GM19025 (cell line): ENCODE measurements at regions not wholly inside any gene's neighbourhood (a gene's known extent, or its start where the extent isn't known, plus 50 kb on each side); places are given as distances from the start of the nearest gene placed in this dataset.
"Not testable (repeated sequence)": the region's sequence is repeated elsewhere in the genome, so short reads cannot be mapped to it uniquely, and the experiment has no call there.

Source experiments
- ATAC-seq: cut with Tn5 transposase; IDR thresholded peaks from one replicate; pipeline ENCODE4 v1.9.1; 2021; ENCODE audit warnings: mild to moderate bottlenecking, low read depth, moderate library complexity; ENCODE audit not compliant: unreplicated experiment

- no peak for ATAC-seq
These were observed 93.9 kb upstream of the NEK6 start for GRCh38 chr9:124163760-124164255.

- ATAC-seq: no peak
These were observed 92.9 kb upstream of the NEK6 start for GRCh38 chr9:124164811-124165210.

- ATAC-seq: no peak
These were observed 83.3 kb upstream of the NEK6 start for GRCh38 chr9:124174433-124174832.

GRCh38 chr9:124177522-124177921 lies 80.2 kb upstream of the NEK6 start:
- not testable (repeated sequence) for ATAC-seq

- no peak for ATAC-seq
These were observed 78.3 kb upstream of the NEK6 start for GRCh38 chr9:124179196-124180071.

GRCh38 chr9:124180557-124180956 lies 77.2 kb upstream of the NEK6 start:
- ATAC-seq: no peak

- no peak for ATAC-seq
These were observed 75.0 kb upstream of the NEK6 start for GRCh38 chr9:124182741-124183140.

- ATAC-seq: no peak
These were observed 74.0 kb upstream of the NEK6 start for GRCh38 chr9:124183772-124184171.

GRCh38 chr9:124185413-124185812 lies 72.3 kb upstream of the NEK6 start:
- ATAC-seq: no peak

- no peak for ATAC-seq
These were observed 70.4 kb upstream of the NEK6 start for GRCh38 chr9:124187311-124187710.

GRCh38 chr9:124188331-124189110 lies 69.2 kb upstream of the NEK6 start:
- ATAC-seq: no peak

GRCh38 chr9:124190761-124191160 lies 67.0 kb upstream of the NEK6 start:
- ATAC-seq: no peak

- ATAC-seq: no peak
These were observed 65.9 kb upstream of the NEK6 start for GRCh38 chr9:124191691-124192395.

GRCh38 chr9:124196814-124197176 lies 61.0 kb upstream of the NEK6 start:
- no peak for ATAC-seq

GRCh38 chr9:124197177-124198095 lies 60.3 kb upstream of the NEK6 start:
- ATAC-seq: peak; percentile 56

- no peak for ATAC-seq
These were observed 59.4 kb upstream of the NEK6 start for GRCh38 chr9:124198331-124198730.

GRCh38 chr9:124198948-124199347 lies 58.8 kb upstream of the NEK6 start:
- no peak for ATAC-seq

GRCh38 chr9:124199474-124199873 lies 58.3 kb upstream of the NEK6 start:
- ATAC-seq: no peak

- ATAC-seq: peak; percentile 69
These were observed 55.2 kb upstream of the NEK6 start for GRCh38 chr9:124202447-124202971.
